ENCODE measurements at regions not wholly inside any gene's neighbourhood (a gene's known extent, or its start where the extent isn't known, plus 50 kb on each side); places are given as distances from the start of the nearest gene placed in this dataset.

GRCh38 chr2:75288760-75289159 is 89.4 kb upstream of the TACR1 start:
- Histone ChIP-seq H2AK5ac (ENCODE audit: low read length) (no peak overlapping the region), H3K4ac (ENCODE audit: low read depth, low read length) (no peak overlapping the region), H4K5ac (ENCODE audit: low read length) (no peak overlapping the region), H3K56ac (ENCODE audit: low read length) (no peak overlapping the region), H3K4me3 (ENCODE audit: low read length) (no peak overlapping the region), H3K18ac (ENCODE audit: low read length) (no peak overlapping the region), H3K36me3 (ENCODE audit: control insufficient read depth, insufficient read depth, low read length) (no peaks in the 10 kb centered on the region), H3K4me1 (ENCODE audit: control insufficient read depth, low read depth, low read length) (no peaks in the 10 kb centered on the region), H2BK5ac (ENCODE audit: low read length) (no peak overlapping the region), H2BK15ac (replicated peaks; ENCODE audit: low read depth) (no peak overlapping the region), H3K27me3 (ENCODE audit: insufficient read depth, low read length, poor library complexity) (no peaks in the 10 kb centered on the region), H3K4me2 (ENCODE audit: low read length) (no peak overlapping the region), H3K79me1 (ENCODE audit: low read length) (no peaks in the 10 kb centered on the region), H2BK120ac (ENCODE audit: low read depth, low read length) (no peak overlapping the region), H4K8ac (ENCODE audit: low read depth, low read length) (no peak overlapping the region), H3K9ac (ENCODE audit: low read length) (no peak overlapping the region), H3K79me2 (ENCODE audit: control insufficient read depth, insufficient read depth, low read length) (no peaks in the 10 kb centered on the region), H3K23ac (ENCODE audit: low read length) (no peak overlapping the region), H3K27ac (ENCODE audit: low read depth, low read length) (no peak overlapping the region)
- no peak for DNase-seq

GRCh38 chr2:75287624-75288316 is 88.5 kb upstream of the TACR1 start:
- H3K4me3 ChIP-seq (ENCODE audit: low read length), result no peak overlapping the region
- H3K79me2 ChIP-seq (ENCODE audit: control insufficient read depth, insufficient read depth, low read length), result no peaks in the 10 kb centered on the region
- no peaks in the 10 kb centered on the region for H3K79me1 ChIP-seq (ENCODE audit: low read length)
- no peak overlapping the region for H2AK5ac ChIP-seq (ENCODE audit: low read length)
- no CpG with 5 or more reads among the region's 1 CpG for WGBS (ENCODE audit: extremely low coverage, insufficient coverage, low lambda C conversion rate)
- no peak overlapping the region for H3K27ac ChIP-seq (ENCODE audit: low read depth, low read length)
- no peaks in the 10 kb centered on the region for H3K4me1 ChIP-seq (ENCODE audit: control insufficient read depth, low read depth, low read length)
- H2BK5ac ChIP-seq (ENCODE audit: low read length), result no peak overlapping the region
- no peaks in the 10 kb centered on the region for H3K36me3 ChIP-seq (ENCODE audit: control insufficient read depth, insufficient read depth, low read length)
- H2BK15ac ChIP-seq (replicated peaks; ENCODE audit: low read depth), result no peak overlapping the region
- H4K5ac ChIP-seq (ENCODE audit: low read length), result no peak overlapping the region
- H3K9ac ChIP-seq (ENCODE audit: low read length), result no peak overlapping the region
- H2BK120ac ChIP-seq (ENCODE audit: low read depth, low read length), result no peak overlapping the region
- no peak overlapping the region for H3K56ac ChIP-seq (ENCODE audit: low read length)
- no peak overlapping the region for H3K18ac ChIP-seq (ENCODE audit: low read length)
- no peak for DNase-seq
- H3K4ac ChIP-seq (ENCODE audit: low read depth, low read length), result no peak overlapping the region
- H4K8ac ChIP-seq (ENCODE audit: low read depth, low read length), result no peak overlapping the region
- H3K23ac ChIP-seq (ENCODE audit: low read length), result no peak overlapping the region
- no peak overlapping the region for H3K4me2 ChIP-seq (ENCODE audit: low read length)
- no peaks in the 10 kb centered on the region for H3K27me3 ChIP-seq (ENCODE audit: insufficient read depth, low read length, poor library complexity)

- Histone ChIP-seq H3K27ac (ENCODE audit: low read depth, low read length) (no peak overlapping the region), H3K18ac (ENCODE audit: low read length) (no peak overlapping the region), H3K4me3 (ENCODE audit: low read length) (no peak overlapping the region), H3K36me3 (ENCODE audit: control insufficient read depth, insufficient read depth, low read length) (no peaks in the 10 kb centered on the region), H2BK15ac (replicated peaks; ENCODE audit: low read depth) (no peak overlapping the region), H3K9ac (ENCODE audit: low read length) (no peak overlapping the region), H3K27me3 (ENCODE audit: insufficient read depth, low read length, poor library complexity) (no peaks in the 10 kb centered on the region), H2BK120ac (ENCODE audit: low read depth, low read length) (no peak overlapping the region), H3K79me2 (ENCODE audit: control insufficient read depth, insufficient read depth, low read length) (no peaks in the 10 kb centered on the region), H3K4me1 (ENCODE audit: control insufficient read depth, low read depth, low read length) (no peaks in the 10 kb centered on the region), H3K4ac (ENCODE audit: low read depth, low read length) (no peak overlapping the region), H4K5ac (ENCODE audit: low read length) (no peak overlapping the region), H3K23ac (ENCODE audit: low read length) (no peak overlapping the region), H2BK5ac (ENCODE audit: low read length) (no peak overlapping the region), H3K79me1 (ENCODE audit: low read length) (no peaks in the 10 kb centered on the region), H3K56ac (ENCODE audit: low read length) (no peak overlapping the region), H2AK5ac (ENCODE audit: low read length) (no peak overlapping the region), H4K8ac (ENCODE audit: low read depth, low read length) (no peak overlapping the region), H3K4me2 (ENCODE audit: low read length) (no peak overlapping the region)
- peak; percentile 76 for DNase-seq
- no CpG with 5 or more reads among the region's 2 CpGs for WGBS (ENCODE audit: extremely low coverage, insufficient coverage, low lambda C conversion rate)
Observed at GRCh38 chr2:75284345-75284744, 85.0 kb upstream of the TACR1 start.

GRCh38 chr2:75278821-75279379 is 79.6 kb upstream of the TACR1 start:
- H3K9ac ChIP-seq (ENCODE audit: low read length), result no peak overlapping the region
- H3K4me3 ChIP-seq (ENCODE audit: low read length), result no peak overlapping the region

GRCh38 chr2:75278314-75278713 is 79.0 kb upstream of the TACR1 start:
- H3K9ac ChIP-seq (ENCODE audit: low read length), result no peak overlapping the region
- H2BK5ac ChIP-seq (ENCODE audit: low read length), result no peak overlapping the region
- H2AK5ac ChIP-seq (ENCODE audit: low read length), result no peak overlapping the region
- H3K36me3 ChIP-seq (ENCODE audit: control insufficient read depth, insufficient read depth, low read length), result no peaks in the 10 kb centered on the region
- H3K18ac ChIP-seq (ENCODE audit: low read length), result no peak overlapping the region
- no peak overlapping the region for H4K5ac ChIP-seq (ENCODE audit: low read length)
- H2BK120ac ChIP-seq (ENCODE audit: low read depth, low read length), result no peak overlapping the region
- no peak overlapping the region for H3K56ac ChIP-seq (ENCODE audit: low read length)
- no peak overlapping the region for H3K27ac ChIP-seq (ENCODE audit: low read depth, low read length)
- no peaks in the 10 kb centered on the region for H3K27me3 ChIP-seq (ENCODE audit: insufficient read depth, low read length, poor library complexity)
- H3K4me1 ChIP-seq (ENCODE audit: control insufficient read depth, low read depth, low read length), result peaks cover 10% of the 10 kb centered on the region
- no peak overlapping the region for H3K4me3 ChIP-seq (ENCODE audit: low read length)
- no peak overlapping the region for H3K4ac ChIP-seq (ENCODE audit: low read depth, low read length)
- H3K79me1 ChIP-seq (ENCODE audit: low read length), result no peaks in the 10 kb centered on the region
- no peak overlapping the region for H4K8ac ChIP-seq (ENCODE audit: low read depth, low read length)
- DNase-seq, result no peak
- no peak overlapping the region for H2BK15ac ChIP-seq (replicated peaks; ENCODE audit: low read depth)
- no peak overlapping the region for H3K4me2 ChIP-seq (ENCODE audit: low read length)
- WGBS (ENCODE audit: extremely low coverage, insufficient coverage, low lambda C conversion rate), result no CpG with 5 or more reads among the region's 3 CpGs
- H3K79me2 ChIP-seq (ENCODE audit: control insufficient read depth, insufficient read depth, low read length), result no peaks in the 10 kb centered on the region
- no peak overlapping the region for H3K23ac ChIP-seq (ENCODE audit: low read length)

More at GRCh38 chr2:75278821-75279379, 79.6 kb upstream of the TACR1 start:
- Histone ChIP-seq H2AK5ac (ENCODE audit: low read length) (no peak overlapping the region), H3K79me2 (ENCODE audit: control insufficient read depth, insufficient read depth, low read length) (no peaks in the 10 kb centered on the region), H2BK15ac (replicated peaks; ENCODE audit: low read depth) (peak overlapping the region; percentile 3), H3K27me3 (ENCODE audit: insufficient read depth, low read length, poor library complexity) (no peaks in the 10 kb centered on the region), H3K27ac (ENCODE audit: low read depth, low read length) (no peak overlapping the region), H3K56ac (ENCODE audit: low read length) (no peak overlapping the region), H3K36me3 (ENCODE audit: control insufficient read depth, insufficient read depth, low read length) (no peaks in the 10 kb centered on the region), H2BK5ac (ENCODE audit: low read length) (no peak overlapping the region), H4K5ac (ENCODE audit: low read length) (no peak overlapping the region), H2BK120ac (ENCODE audit: low read depth, low read length) (no peak overlapping the region), H3K4me1 (ENCODE audit: control insufficient read depth, low read depth, low read length) (peaks cover 10% of the 10 kb centered on the region), H3K4me2 (ENCODE audit: low read length) (no peak overlapping the region), H3K4ac (ENCODE audit: low read depth, low read length) (no peak overlapping the region), H3K18ac (ENCODE audit: low read length) (no peak overlapping the region), H3K79me1 (ENCODE audit: low read length) (no peaks in the 10 kb centered on the region), H3K23ac (ENCODE audit: low read length) (no peak overlapping the region), H4K8ac (ENCODE audit: low read depth, low read length) (no peak overlapping the region)
- WGBS (ENCODE audit: extremely low coverage, insufficient coverage, low lambda C conversion rate), result no CpG with 5 or more reads among the region's 5 CpGs
- DNase-seq, result no peak

- H4K8ac ChIP-seq (ENCODE audit: low read depth, low read length), result no peak overlapping the region
- no peak overlapping the region for H3K23ac ChIP-seq (ENCODE audit: low read length)
- H2BK120ac ChIP-seq (ENCODE audit: low read depth, low read length), result no peak overlapping the region
- H4K5ac ChIP-seq (ENCODE audit: low read length), result no peak overlapping the region
- H3K27me3 ChIP-seq (ENCODE audit: insufficient read depth, low read length, poor library complexity), result no peaks in the 10 kb centered on the region
- no peak overlapping the region for H2AK5ac ChIP-seq (ENCODE audit: low read length)
- H3K9ac ChIP-seq (ENCODE audit: low read length), result no peak overlapping the region
- no peak overlapping the region for H2BK5ac ChIP-seq (ENCODE audit: low read length)
- H2BK15ac ChIP-seq (replicated peaks; ENCODE audit: low read depth), result no peak overlapping the region
- peak overlapping the region; percentile 20 for H3K56ac ChIP-seq (ENCODE audit: low read length)
- peaks cover 10% of the 10 kb centered on the region for H3K4me1 ChIP-seq (ENCODE audit: control insufficient read depth, low read depth, low read length)
- no peak overlapping the region for H3K4me3 ChIP-seq (ENCODE audit: low read length)
- no peak overlapping the region for H3K27ac ChIP-seq (ENCODE audit: low read depth, low read length)
- H3K18ac ChIP-seq (ENCODE audit: low read length), result no peak overlapping the region
- DNase-seq, result no peak
- H3K4ac ChIP-seq (ENCODE audit: low read depth, low read length), result no peak overlapping the region
- H3K79me2 ChIP-seq (ENCODE audit: control insufficient read depth, insufficient read depth, low read length), result no peaks in the 10 kb centered on the region
- no peak overlapping the region for H3K4me2 ChIP-seq (ENCODE audit: low read length)
- no peaks in the 10 kb centered on the region for H3K79me1 ChIP-seq (ENCODE audit: low read length)
- no peaks in the 10 kb centered on the region for H3K36me3 ChIP-seq (ENCODE audit: control insufficient read depth, insufficient read depth, low read length)
Observed at GRCh38 chr2:75277111-75277510, 77.8 kb upstream of the TACR1 start.

All from mesendoderm (in vitro differentiated cells).